H1 (cell line): ENCODE measurements at regions not wholly inside any gene's neighbourhood (a gene's known extent, or its start where the extent isn't known, plus 50 kb on each side); places are given as distances from the start of the nearest gene placed in this dataset.

Source experiments
- ASH2L ChIP-seq: fragments of 200-600, 300-600 bp; sonication (generic); IDR thresholded peaks from one replicate; pipeline ENCODE4 v1.7.1; 2017; ENCODE audit warnings: low read length
- CREB1 ChIP-seq: IDR thresholded peaks from 2 replicates; pipeline ENCODE4 v1.6.1; 2012; ENCODE audit warnings: inconsistent platforms
- KDM1A ChIP-seq: fragments of 200-600, 300-600 bp; sonication (generic); IDR thresholded peaks from 2 replicates; pipeline ENCODE4 v1.7.1; 2016; ENCODE audit warnings: mild to moderate bottlenecking, low read length, borderline replicate concordance
- SIRT6 ChIP-seq: IDR thresholded peaks from one replicate; pipeline ENCODE4 v1.7.1; 2012; ENCODE audit warnings: low read length, inconsistent platforms
- TF ChIP-seq, protein P1 (sequence below): fragments of 300-600 bp; sonication (generic); IDR thresholded peaks from 2 replicates; pipeline ENCODE4 v1.7.1; 2012; ENCODE audit warnings: low read length, moderate library complexity, mild to moderate bottlenecking, inconsistent platforms; ENCODE audit not compliant: insufficient replicate concordance

DNA sequence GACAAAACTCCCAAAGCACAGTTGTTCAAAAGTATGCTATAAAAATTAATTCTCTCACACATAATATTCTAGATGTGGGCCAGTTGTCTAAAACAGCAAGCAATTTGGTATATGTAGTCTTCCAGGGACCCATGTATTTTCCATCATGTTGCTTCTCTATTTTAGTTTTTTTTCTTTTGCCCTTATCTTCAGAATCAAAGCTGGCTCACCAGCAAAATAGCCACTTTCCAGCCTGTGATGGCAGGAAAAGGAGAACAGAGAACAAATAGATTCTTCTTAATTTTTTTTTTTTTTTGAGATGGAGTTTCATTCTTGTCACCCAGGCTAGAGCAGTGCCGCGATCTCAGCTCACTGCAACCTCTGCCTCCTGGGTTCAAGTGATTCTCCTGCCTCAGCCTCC is 680.8 kb upstream of the TENM3 start (continued):
- TF ChIP-seq, protein P1, sequence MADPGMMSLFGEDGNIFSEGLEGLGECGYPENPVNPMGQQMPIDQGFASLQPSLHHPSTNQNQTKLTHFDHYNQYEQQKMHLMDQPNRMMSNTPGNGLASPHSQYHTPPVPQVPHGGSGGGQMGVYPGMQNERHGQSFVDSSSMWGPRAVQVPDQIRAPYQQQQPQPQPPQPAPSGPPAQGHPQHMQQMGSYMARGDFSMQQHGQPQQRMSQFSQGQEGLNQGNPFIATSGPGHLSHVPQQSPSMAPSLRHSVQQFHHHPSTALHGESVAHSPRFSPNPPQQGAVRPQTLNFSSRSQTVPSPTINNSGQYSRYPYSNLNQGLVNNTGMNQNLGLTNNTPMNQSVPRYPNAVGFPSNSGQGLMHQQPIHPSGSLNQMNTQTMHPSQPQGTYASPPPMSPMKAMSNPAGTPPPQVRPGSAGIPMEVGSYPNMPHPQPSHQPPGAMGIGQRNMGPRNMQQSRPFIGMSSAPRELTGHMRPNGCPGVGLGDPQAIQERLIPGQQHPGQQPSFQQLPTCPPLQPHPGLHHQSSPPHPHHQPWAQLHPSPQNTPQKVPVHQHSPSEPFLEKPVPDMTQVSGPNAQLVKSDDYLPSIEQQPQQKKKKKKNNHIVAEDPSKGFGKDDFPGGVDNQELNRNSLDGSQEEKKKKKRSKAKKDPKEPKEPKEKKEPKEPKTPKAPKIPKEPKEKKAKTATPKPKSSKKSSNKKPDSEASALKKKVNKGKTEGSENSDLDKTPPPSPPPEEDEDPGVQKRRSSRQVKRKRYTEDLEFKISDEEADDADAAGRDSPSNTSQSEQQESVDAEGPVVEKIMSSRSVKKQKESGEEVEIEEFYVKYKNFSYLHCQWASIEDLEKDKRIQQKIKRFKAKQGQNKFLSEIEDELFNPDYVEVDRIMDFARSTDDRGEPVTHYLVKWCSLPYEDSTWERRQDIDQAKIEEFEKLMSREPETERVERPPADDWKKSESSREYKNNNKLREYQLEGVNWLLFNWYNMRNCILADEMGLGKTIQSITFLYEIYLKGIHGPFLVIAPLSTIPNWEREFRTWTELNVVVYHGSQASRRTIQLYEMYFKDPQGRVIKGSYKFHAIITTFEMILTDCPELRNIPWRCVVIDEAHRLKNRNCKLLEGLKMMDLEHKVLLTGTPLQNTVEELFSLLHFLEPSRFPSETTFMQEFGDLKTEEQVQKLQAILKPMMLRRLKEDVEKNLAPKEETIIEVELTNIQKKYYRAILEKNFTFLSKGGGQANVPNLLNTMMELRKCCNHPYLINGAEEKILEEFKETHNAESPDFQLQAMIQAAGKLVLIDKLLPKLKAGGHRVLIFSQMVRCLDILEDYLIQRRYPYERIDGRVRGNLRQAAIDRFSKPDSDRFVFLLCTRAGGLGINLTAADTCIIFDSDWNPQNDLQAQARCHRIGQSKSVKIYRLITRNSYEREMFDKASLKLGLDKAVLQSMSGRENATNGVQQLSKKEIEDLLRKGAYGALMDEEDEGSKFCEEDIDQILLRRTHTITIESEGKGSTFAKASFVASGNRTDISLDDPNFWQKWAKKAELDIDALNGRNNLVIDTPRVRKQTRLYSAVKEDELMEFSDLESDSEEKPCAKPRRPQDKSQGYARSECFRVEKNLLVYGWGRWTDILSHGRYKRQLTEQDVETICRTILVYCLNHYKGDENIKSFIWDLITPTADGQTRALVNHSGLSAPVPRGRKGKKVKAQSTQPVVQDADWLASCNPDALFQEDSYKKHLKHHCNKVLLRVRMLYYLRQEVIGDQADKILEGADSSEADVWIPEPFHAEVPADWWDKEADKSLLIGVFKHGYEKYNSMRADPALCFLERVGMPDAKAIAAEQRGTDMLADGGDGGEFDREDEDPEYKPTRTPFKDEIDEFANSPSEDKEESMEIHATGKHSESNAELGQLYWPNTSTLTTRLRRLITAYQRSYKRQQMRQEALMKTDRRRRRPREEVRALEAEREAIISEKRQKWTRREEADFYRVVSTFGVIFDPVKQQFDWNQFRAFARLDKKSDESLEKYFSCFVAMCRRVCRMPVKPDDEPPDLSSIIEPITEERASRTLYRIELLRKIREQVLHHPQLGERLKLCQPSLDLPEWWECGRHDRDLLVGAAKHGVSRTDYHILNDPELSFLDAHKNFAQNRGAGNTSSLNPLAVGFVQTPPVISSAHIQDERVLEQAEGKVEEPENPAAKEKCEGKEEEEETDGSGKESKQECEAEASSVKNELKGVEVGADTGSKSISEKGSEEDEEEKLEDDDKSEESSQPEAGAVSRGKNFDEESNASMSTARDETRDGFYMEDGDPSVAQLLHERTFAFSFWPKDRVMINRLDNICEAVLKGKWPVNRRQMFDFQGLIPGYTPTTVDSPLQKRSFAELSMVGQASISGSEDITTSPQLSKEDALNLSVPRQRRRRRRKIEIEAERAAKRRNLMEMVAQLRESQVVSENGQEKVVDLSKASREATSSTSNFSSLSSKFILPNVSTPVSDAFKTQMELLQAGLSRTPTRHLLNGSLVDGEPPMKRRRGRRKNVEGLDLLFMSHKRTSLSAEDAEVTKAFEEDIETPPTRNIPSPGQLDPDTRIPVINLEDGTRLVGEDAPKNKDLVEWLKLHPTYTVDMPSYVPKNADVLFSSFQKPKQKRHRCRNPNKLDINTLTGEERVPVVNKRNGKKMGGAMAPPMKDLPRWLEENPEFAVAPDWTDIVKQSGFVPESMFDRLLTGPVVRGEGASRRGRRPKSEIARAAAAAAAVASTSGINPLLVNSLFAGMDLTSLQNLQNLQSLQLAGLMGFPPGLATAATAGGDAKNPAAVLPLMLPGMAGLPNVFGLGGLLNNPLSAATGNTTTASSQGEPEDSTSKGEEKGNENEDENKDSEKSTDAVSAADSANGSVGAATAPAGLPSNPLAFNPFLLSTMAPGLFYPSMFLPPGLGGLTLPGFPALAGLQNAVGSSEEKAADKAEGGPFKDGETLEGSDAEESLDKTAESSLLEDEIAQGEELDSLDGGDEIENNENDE, result no peak
- TF ChIP-seq KDM1A (no peak), ASH2L (no peak), SIRT6 (no peak), CREB1 (no peak)
